NCI-H2196 (cell line): ENCODE measurements at regions not wholly inside any gene's neighbourhood (a gene's known extent, or its start where the extent isn't known, plus 50 kb on each side); places are given as distances from the start of the nearest gene placed in this dataset.

Experiments used
- DNase-seq: peaks from one replicate; lab custom pipeline; 2025; ENCODE audit not compliant: unreplicated experiment; lab: John Stamatoyannopoulos, UW

DNA sequence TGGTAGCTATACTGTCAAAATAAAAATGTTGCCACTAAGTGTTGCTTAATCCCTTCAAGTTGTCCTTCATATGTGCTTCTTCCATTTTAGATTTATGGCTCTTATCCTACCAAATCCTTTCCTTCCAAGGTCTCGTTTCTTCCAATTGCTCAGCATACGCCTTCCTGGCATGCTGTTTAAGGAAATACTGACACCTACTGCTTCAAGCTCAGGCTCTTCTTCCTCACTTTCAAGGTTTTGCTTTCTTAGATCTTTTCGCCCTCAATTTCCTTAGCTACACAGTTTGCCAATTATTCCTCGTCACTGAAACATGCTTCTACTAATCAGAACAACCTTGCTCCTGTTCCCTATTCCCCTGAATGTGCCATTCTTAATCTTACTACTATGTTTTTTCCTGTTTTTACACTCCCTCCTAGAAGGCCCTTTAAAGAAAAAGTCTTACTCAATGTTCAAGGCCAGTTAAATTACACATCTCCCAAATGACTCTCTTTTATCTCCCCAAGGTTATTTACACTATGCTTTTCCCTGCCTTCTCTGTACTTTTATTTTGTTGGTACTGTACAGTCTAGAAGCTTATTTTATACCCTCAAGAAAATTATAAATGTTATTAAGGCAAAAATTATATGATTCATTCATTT, 343.1 kb downstream of the MZT1 start:
- DNase-seq: no peak

DNA sequence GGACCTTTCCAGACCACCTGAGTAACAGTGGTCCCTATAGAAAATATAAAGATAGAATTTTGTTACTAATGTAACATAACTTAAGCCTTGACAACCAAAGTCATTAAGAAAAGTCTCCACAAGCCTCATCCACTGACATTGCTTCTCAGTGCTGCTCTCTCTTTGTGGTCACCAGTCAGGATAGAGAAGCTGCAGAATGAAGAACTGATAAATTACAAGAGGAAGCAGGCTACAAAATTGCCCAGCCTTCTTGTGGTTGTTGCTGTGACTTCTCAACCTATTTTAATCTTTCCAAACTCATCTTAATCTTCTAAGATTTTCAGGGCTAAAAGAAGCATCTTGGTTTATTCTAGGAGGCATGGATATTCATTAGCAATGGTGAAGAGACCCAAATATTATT, 343.8 kb downstream of the MZT1 start:
- DNase-seq: no peak

DNA sequence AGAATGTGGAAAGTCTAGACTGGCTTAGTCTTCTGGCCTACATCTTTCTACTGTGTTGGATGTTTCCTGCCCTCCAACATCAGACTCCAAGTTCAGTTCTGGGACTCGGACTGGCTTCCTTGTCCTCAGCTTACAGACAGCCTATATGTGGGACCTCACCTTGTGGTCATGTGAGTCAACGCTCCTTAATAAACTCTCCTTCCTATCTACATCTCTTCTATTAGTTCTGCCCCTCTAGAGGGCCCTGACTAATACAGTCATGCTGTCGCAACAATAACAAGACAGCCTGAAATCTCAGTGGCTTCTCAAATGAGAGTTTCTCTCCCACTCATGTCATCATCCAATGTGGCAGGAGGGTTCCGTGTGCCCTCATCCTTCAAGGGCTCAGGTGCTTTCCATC, 347.8 kb downstream of the MZT1 start:
- no peak for DNase-seq

DNA sequence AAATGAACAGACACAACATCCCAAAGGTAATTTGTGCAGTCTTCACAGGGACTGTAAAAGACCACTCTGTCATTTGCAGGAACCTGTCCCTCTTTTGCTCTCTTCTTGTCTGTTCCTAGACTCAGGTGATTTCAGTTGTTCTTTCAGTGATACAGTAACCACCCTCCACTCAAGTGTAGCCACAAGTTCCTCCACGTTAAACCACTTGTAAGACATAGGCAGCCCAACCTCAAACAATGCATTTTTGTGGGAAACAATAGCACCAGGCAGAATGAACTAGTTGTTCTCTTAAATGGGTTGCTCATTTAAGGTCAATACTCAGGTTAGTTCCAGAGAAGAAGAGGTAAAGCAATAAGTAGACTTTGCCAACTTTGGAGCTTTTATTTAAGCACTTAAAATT, 359.4 kb downstream of the MZT1 start:
- no peak for DNase-seq

DNA sequence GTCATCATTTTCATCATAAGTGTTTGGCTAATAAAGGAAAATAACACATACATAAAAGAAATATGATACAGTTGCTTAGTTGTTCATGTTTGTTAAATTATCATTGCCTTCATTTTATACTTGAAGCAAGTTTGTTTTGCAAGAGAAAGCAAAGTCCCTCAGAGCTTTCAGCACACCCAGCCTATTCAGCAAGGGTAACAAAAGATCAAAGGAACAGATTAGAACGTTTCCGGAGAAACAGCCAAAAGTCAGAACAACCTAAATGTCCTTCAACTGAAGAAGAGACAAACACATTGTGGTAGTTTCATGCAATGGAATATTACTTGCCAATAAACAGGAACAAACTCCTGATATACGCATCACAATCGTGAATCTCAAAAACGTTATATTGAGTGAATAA, 380.7 kb downstream of the MZT1 start:
- DNase-seq: no peak

DNA sequence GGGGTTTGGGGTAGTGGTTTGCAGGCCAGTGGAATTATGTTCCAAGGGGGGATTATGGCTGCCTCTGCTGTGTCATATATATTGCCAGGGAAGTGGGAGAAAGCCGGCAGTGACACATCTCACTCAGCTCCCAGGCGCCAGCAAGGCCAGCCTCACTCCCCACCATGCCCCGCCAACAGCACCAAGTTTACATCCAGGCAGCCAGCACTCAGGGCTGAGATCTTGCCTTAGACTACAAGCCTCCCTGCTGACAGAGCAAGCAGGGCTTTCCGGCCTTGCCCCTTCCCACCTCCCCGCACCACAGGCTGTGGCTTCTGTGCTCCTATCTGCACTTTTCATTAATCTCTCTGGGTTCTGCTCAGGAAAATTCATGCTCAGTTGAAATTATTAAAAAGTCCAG, 385.1 kb downstream of the MZT1 start:
- DNase-seq: no peak

DNA sequence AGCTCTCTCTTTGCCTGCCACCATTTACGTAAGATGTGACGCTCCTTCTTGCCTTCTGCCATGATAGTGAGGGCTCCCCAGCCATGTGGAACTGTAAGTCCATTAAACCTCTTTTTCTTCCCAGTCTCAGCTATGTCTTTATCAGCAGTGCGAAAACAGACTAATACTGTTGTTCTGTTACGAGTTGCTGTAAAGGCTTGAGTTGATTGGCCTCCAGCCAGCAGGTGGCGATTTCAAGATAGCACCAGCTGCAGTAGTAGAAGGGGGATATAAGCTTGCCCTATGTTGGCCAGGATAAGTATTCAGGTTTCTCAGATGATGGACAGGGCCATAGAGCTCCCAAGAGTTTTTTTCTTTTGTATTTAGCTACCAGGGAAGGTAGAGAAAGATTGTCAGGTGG, 385.5 kb downstream of the MZT1 start:
- DNase-seq: no peak

DNA sequence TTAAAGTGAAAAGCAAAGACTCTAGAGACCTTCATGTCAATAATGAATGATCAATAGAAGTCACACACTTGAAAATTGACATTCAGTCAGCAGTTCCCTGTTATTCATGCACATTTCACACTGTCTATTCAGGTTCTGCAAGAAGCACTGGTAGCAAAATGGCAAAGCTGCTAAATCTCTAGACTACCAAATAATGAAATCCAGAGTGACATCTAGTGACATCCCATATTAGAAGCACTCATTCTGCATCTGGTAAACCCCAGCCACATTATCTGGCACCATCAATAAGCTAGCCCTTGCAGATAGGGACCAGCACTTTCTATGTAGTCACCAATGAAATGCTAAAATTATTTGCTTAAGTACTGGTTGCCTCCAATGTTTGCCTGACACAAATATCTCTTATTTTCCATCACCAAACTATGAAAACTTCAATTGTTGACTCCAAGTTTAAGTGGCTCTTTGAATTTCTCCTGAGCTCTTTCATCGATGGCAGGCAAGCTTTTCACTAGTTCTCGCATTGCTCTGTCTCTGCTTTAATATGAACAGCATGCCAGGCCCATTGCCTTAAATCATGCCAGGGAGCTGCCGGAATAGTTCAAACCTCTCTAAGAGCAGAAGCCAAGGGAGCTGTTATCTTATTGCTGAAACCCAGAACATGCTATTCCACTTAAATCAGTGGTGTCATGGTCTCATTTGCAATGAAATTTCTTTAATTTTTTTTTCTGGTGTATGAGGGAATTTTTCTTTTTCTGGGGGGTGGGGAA, 409.9 kb downstream of the MZT1 start:
- DNase-seq: no peak

DNA sequence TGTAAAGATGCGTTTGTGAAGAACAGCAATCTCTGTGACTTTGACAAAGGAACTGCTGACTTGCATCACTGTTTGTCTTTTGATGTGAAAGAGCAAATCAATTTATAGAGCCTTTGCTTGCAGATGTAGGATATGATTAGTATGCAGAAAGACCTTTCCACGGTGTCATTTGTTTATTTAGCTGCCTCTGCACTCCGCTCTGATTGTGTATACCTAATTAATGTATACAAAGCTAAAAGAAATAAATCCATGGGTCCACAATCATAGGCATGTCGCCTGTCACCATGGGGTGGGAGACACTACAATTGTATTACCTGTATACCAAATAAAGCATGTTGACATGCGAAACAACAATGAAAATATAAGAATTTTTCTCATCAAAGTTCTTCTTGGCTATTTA, 410.7 kb downstream of the MZT1 start:
- DNase-seq: no peak

DNA sequence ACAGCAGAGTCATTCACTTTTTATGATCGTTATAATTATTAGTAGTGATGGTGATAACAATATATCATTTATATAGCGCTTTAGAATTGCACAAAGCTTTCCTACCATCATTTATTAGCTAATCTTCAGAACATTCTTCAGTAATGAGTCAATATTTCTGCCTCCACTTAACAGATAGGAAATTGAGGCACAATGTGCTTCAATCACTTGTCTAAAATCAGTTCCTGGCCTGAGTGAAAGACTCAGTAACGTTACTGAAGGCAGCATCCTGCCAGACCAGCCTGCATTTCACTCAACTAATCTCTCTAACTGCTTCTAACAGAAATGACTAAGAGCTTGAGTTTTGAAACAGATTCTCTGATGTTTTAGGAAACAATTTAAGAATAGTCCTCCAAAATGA, 412.1 kb downstream of the MZT1 start:
- no peak for DNase-seq

DNA sequence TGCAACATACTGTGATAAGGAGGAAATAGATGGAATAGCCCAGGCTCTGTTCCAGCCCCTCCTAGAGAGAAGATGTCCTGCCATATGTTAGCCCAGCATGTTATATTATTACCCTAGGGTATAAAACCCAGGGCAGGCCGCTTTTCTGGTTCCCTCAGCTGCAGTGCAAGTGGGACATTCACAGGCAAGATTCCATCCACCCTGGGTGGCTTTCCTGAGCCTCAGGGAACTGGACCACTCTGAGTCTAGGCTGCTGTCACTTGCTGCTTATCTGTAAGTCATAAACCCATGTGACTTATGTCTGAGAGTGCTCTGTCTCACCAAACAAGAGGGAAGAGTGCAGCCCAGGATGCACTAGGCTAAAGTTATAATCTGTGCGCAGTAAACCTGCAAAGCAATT, 413.2 kb downstream of the MZT1 start:
- DNase-seq: no peak

DNA sequence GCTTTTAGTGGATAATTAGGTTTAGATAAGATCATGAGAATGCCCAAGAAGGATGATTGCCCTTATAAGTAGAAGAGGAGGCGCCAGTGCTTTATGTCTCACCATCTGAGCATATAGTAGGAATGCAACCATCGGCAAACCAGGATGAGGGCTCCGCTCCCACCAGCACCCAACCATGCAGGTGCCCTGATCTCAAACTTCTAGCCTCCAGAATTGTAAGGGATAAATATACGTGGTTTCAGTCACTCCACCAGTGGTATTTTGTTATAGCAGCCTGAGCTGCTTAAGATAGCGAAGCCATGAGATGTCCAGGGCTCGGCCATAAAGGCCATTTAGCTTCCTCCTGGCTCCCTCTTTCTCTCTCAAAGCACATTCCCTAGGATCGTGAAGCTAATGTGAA, 413.9 kb downstream of the MZT1 start:
- DNase-seq: no peak

DNA sequence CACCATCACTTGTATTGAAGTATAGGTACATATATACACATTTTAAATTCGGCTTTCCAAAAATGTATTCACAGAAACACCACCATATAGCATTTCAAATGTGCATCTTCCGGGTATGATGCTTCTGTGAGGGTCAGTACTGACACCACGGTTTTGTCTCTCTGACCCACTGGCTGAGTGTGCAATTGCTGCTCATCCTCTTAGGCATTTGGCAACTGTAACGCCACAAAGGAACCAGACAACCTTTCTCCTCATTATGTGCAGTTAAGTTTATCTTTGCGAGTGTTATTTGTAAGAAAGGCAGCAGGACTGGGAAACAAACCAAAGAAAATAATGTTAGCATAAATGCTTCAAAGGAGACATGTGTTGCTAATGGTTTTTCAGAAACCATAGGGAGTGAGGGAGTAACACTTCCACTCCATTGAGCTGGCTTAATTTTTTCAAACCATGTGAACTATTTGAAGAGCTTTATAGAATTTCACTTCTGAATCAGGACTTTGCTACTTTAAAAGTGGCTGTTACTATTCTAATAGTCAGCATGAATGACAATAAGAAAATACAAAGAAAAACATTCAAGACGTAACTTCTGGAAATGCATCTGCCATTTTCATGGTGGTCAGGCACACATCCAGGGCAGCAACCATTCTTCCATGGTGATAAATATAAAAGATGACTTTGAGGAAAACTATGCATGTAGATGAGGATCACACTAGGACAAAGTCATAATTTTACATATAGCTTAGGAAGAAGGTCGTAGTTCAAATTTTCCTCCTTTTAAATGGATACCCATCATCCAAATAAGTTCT, 423.3 kb downstream of the MZT1 start:
- no peak for DNase-seq

DNA sequence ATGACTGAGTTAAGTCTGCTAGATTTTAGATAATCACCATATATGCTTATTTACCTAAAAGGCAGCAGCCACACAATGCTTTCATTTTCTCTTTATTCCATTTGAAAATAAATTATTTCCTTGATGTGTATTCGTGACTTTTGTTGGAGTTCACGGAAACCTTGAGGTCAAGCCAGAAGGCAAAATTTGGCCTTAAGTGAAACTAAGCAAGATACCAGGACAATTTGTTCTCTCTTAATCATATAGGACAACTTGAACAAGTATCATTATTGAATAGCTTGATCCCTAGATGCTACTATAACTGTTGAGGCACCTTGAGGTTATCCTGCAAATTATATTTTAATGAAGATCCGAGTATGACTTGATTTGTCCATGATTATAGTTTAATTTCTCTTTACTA, 429.2 kb upstream of the DACH1 start:
- no peak for DNase-seq

DNA sequence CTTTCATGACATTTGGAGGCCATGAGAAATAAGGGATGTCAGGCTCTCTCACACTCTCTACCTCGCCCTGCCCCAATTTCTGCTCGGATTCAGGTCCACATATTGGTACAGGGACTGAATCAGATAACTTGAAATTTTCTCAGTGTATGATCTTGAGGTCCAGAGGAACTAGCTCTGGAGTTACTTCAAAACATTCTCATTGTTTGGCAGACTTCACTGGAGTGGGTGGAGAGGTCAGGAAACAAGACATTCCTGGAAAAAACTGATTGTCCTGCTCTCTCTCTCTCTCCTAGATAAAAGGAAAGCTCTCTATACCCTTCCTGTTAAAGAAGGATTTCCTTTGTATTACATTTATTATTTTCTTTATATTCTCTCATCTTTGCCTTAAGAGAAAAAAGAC, 428.1 kb upstream of the DACH1 start:
- no peak for DNase-seq

DNA sequence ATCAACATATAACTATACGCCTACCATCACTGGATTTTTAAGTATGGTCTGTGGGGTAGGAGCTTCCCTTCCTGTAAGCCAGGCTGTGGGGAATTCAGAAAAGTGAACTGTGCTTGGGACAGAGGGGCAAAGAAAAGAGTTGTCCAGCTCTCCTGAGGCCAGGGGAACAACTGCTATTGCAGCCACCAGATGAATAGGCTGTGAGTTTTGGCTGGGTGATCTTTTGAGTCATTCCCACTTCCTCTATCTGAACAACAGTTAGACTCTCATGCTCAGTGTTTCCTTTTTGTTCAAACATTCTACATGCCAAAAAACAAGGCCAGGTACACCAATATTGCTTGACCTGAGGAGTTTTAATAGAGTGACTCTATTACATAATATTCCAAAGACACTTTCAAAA, 426.2 kb upstream of the DACH1 start:
- no peak for DNase-seq

DNA sequence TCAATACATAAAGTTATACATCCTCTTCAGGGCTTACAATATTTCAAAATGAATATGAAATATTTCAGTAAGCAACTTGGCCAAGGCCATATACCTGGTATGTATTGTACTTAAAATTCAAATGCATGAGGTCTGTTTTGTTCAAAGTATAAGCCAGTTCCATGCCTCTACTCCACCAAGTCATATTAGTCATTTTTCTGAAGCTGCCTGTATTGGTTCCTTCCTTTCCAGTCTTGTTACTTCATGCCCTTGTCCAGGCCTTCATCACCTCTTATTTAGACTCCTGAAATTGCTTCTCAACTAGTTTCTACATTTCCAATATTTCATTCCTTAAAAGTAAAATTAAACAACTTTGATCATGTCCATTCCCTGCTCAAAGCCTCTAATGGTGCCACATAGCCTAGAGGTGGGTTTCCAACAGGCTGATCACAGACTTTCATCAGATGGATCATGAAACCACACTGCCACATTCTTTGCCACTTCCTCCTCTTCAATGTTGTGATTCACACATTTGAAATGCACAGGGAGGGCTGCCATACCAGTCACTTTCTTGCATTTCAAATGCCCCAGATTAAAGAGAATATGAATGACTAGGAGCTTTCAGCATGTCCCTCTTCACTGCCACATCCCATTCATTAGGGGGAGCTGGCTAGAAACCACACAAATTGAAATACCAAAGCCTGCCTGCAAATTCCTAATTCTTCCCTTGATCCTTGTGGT, 424.1 kb upstream of the DACH1 start:
- DNase-seq: no peak

DNA sequence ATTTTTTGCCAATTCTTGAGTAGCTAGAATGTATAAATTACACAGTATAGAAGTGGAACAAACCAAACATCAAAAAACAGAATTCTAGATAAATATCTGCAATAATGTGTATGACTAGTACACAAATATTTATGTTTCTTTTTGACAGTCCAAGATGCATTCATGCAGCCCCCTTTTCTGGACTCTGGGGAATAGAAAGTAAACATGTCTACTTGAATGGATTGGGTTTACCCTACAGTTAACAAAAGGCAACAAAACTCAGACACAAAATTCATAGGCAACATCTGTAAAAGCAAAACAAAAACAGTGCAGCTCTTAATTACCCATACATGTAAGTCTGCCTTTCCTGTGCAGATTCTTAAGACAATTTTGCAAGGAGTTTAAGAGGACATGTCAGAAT, 419.4 kb upstream of the DACH1 start:
- DNase-seq: no peak

DNA sequence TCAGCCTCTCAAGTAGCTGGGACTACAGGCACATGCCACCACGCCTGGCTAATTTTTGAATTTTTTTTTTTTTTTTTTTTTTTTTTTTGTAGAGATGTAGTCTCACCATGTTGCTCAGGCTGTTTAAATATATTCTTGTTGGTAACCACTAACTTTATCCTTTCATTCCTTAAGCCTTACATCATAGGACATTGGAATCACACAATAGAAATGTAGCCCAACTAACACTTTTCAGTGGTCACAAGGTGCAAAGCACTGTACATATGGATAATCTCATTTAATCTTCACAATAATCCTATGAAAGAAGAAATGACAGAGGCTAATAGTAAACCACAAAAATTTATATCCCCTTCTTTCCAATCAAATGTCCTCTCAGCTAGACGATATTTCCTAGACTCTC, 417.8 kb upstream of the DACH1 start:
- no peak for DNase-seq

DNA sequence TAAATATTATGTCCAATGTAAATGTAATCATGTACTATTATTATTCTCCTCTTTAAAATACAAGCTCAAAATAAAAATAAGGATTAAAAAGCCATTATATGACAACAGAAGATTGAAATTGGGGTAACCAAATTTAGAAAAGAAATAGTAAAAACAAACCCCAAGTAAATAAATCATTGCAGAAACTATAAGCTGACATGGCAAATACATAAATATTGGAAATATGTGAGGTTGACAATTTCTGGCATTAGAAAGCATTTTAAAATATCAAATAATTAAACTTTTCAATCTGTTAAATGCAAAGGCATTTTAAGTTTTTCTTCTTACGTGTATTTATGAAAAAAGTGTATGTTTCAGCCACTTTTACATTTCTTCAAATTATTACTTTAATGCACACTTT, 394.7 kb upstream of the DACH1 start:
- no peak for DNase-seq

DNA sequence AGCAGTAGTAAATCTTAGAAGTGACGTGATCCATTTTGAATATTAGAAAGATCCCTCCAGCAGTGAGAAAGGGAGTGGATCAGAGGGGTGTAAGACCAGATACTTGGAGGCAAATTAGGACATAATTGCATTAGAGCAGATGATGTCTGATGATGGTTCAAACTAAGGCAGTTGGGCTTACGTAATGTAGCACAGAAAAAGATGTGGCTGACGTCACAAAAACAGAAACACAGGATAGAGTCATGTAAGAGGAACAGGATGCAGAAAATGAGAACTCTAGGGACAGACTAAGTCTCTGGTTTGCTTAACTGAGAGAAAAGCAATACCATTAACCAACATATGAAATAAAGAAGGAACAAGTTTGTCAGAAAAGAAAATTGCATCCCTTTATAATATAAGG, 392.5 kb upstream of the DACH1 start:
- no peak for DNase-seq
